ENCODE measurements at regions not wholly inside any gene's neighbourhood (a gene's known extent, or its start where the extent isn't known, plus 50 kb on each side); places are given as distances from the start of the nearest gene placed in this dataset.
"Not testable (repeated sequence)": the region's sequence is repeated elsewhere in the genome, so short reads cannot be mapped to it uniquely, and the experiment has no call there.

DNA sequence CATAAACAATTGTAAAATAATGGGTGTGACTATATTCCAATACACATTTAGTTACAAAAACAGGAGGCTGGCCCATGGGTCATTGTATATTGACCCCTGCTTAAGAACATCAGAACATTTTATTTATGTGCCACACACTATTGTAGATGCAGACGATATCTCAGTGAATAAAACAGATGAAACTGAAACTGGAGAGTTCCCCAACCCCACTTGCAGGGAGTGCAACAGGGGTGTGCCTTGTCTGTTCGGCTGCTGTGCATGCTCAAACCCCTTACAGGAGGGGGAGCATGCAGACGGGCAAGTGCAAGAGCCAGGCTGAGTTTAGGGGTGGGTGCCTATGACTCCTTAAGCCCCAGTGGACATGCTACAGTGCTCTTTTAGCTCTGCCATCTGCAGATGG lies 509.6 kb downstream of the IGSF11 start:
- no peak for DNase-seq (ENCODE audit: low read depth)

- DNase-seq (ENCODE audit: low read depth) = no peak
These were observed 507.7 kb downstream of the IGSF11 start for GRCh38 chr3:118526758-118527513.

DNA sequence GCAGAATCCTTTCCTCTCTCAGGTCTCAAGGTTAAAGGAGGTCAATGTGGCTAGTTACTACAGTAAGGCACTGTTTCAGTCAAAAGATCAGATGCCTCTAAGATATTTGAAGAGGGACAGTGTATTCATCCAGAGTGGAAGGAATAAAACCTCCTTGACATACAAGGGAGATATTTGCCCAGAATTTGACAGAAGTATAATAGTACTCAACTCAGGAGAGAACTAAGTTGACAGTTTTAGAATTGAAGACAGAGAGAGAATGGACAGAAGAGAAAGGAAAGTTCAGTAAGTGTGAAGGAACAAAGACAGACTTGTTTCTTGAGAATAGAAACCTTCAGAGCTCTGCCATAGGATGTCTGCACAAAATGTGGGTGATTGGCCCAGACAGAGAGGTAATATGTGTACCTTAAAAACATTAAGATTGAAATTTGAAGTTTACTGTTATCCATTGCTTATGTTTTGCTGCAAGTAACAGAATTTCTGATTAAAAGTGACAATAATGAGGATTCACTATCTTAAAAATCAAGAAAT lies 507.1 kb downstream of the IGSF11 start:
- no peak for DNase-seq (ENCODE audit: low read depth)

DNA sequence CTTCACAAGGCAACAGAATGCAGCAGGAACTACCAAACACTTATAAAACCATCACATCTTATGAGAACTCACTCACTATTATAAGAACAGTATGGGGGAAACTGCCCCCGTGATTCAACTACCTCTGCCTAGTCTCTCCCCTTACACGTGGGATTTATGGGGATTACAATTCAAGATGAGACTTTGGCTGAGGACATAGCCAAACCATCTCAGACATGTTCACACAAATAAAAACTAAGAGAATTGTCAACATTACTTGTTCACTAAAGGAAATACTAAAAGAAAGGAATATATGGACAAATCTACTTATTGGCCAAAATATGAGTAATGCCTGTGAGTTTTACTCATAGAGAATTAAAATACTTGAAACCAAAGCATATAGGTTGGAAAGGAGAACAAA lies 505.1 kb downstream of the IGSF11 start:
- DNase-seq (ENCODE audit: low read depth) = no peak

DNA sequence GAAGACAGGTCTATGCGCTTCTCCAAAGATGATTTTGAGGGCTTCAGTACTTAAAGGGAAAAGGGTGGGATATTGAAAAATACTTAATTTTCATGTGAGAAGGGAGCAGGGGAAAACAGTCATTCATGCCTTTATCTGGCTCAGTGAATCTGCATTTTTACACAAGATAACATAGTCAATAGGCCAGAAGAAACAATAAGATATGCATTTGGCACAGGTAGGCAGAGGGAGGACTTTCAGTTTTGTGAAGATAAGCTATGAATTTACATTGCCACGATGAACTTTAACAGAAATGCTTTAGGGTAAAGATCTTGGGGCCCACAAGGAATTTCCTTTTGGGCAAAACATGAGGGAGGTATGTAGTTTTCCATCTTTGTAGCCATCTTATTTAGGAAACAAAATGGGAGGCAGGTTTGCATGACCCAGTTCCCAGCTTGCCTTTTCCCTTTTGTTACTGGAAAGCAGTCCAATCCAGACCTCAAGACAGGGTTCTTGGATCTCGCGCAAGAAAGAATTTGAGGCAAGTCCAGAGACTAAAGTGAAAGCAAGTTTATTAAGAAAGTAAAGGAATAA lies 504.2 kb downstream of the IGSF11 start:
- DNase-seq (ENCODE audit: low read depth) = no peak

DNA sequence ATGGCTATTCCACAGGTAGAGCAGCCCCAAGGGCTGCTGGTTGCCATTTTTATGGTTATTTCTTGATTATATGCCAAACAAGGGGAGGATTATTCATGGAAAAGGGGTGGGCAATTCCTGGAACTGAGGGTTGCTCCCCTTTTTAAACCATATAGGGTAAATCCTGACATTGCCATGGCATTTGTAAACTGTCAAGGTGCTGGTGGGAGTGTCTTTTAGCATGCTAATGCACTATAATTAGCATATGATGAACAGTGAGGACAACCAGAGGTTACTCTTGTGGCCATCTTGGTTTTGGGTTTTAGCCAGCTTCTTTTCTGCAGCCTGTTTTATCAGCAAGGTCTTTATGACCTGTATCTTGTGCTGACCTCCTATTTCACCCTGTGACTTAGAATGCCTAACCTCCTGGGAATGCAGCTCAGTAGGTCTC lies 503.7 kb downstream of the IGSF11 start:
- not testable (repeated sequence) for DNase-seq (ENCODE audit: low read depth)

DNA sequence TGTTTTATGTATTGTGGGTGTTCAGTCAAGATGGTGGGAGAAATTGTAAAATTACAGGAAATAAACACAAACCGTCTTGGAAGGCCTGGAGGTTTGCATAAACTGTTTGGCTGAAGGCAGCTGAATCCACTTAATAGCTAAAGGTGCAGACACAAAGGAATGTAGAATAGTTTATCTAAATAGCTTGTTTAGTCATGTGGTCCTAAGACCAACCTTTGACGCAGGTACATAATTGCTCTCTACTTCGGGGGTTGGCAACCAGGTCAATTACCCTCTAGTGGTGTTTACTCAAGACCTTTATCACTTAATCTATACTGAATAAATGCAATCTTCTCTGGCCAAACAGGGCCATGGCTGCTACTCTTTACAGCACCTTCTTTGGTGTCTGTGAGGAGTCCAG lies 502.8 kb downstream of the IGSF11 start:
- DNase-seq (ENCODE audit: low read depth) = no peak

DNA sequence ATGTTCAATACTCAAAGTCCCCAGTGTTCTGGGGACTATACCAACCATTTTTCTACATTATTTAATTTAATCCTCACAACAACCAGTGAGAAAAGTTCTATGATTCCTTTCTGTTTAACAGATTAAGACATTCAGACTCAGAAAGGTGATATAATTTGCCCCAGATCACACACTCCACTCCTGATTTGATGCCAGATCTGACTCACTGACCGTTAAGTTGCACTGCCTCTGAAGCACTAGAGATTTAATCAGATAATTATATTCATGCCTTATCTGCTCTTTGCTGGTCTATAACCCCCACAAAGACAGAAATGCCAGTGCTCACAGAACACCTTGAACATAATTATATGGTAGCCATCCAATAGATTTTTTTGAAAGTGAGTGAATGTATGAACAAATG lies 501.0 kb downstream of the IGSF11 start:
- DNase-seq (ENCODE audit: low read depth) = no peak

GRCh38 chr3:118534519-118534918 lies 500.1 kb downstream of the IGSF11 start:
- no peak for DNase-seq (ENCODE audit: low read depth)

GRCh38 chr3:118536764-118537163 lies 497.9 kb downstream of the IGSF11 start:
- no peak for DNase-seq (ENCODE audit: low read depth)

- no peak for DNase-seq (ENCODE audit: low read depth)
These were observed 497.2 kb downstream of the IGSF11 start for GRCh38 chr3:118537454-118537853.

GRCh38 chr3:118538187-118538586 lies 496.5 kb downstream of the IGSF11 start:
- DNase-seq (ENCODE audit: low read depth) = no peak

GRCh38 chr3:118539820-118540447 lies 494.7 kb downstream of the IGSF11 start:
- DNase-seq (ENCODE audit: low read depth) = not testable (repeated sequence)

DNA sequence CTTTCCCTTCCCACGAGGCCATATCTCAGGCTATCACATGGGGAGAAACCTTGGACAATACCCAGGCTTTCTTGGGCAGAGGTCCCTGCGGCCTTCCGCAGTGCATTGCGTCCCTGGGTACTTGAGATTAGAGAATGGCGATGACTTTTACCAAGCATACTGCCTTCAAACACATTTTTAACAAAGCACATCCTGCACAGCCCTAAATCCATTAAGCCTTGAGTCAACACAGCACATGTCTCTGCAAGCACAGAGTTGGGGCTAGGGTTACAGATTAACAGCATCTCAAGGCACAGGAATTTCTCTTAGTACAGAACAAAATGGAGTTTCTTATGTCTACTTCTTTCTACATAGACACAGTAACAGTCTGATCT lies 494.2 kb downstream of the IGSF11 start:
- DNase-seq (ENCODE audit: low read depth) = not testable (repeated sequence)

GRCh38 chr3:118540826-118541225 lies 493.8 kb downstream of the IGSF11 start:
- no peak for DNase-seq (ENCODE audit: low read depth)

DNA sequence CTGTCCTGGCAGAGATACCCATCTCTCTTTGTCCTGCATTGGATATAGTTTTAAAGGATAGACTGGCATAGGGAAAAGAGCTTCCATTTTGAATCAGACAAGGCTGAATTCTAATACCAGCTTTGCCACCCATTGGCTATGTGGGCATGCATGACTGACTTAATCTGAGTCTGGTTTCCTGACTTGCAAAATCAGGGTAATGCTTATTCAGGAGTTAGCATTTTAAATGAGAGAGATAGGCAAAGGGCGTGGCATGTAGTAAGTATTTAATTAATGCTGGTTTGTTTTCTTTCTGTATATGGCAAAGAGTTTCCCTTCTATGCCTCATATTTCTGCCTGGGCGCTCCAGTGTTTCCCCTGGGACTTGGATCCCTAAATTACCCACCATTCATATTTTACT lies 492.9 kb downstream of the IGSF11 start:
- no peak for DNase-seq (ENCODE audit: low read depth)

- DNase-seq (ENCODE audit: low read depth) = no peak
These were observed 490.8 kb downstream of the IGSF11 start for GRCh38 chr3:118543832-118544231.

DNA sequence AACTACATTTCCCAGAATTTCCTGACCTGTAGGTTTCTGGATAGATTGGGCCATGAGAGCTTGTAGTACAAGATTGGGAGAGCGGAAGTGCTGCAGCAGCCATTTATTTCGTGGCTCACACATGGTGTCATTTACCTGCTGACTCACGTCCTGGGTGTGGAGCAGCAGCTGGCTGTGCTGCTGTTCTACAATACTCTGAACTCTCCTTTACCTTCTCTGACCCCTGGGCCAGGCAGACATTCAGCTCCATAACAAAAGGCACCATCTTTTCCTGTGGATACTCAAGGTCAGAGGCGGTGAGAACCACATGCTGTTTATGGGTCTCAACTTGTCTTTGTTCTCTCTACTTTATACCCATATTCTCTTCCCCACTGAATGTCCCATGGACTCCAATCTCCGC lies 490.2 kb downstream of the IGSF11 start:
- no peak for DNase-seq (ENCODE audit: low read depth)

DNA sequence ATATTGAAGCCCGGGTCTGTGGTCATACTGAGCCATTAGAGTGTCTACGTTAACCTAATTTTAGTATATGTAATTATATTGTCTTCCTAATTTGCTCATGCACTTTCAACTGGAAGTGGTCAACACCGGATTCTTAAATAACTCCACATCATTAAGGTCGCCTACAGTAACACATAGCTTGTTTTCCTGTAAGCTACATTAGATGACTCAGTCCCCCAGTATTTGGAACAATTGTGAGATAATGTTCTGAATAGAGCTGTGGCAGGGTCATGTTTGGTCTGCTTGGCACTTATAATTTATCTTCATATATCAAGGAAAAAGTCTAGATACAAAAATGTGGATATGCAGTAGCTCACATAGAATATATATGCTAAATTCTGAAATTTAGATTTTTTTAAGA lies 486.2 kb downstream of the IGSF11 start:
- no peak for DNase-seq (ENCODE audit: low read depth)

GRCh38 chr3:118550122-118550521 lies 484.5 kb downstream of the IGSF11 start:
- no peak for DNase-seq (ENCODE audit: low read depth)

- no peak for DNase-seq (ENCODE audit: low read depth)
These were observed 484.1 kb downstream of the IGSF11 start for GRCh38 chr3:118550556-118550955.

GRCh38 chr3:118554148-118554838 lies 480.4 kb downstream of the IGSF11 start:
- no peak for DNase-seq (ENCODE audit: low read depth)

DNA sequence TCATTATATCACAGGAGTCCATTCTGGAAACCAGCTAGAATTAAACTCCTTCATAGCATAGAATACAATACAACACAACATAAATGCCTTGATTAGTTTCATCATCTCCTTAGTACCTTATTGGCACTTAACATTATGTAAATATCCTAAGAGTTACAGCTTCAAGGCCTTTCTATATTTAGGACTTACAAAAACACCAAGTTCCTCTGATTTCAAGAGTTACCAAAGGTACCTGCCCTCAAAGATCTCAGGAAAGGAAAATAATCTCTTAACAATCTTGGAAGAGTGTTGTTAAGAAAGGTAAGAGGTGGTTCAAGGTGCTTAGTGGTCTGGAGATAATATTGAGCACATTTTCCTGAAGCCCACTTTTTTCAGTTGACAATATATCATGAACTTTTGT lies 477.7 kb downstream of the IGSF11 start:
- no peak for DNase-seq (ENCODE audit: low read depth)
